ENCODE measurements at regions not wholly inside any gene's neighbourhood (a gene's known extent, or its start where the extent isn't known, plus 50 kb on each side); places are given as distances from the start of the nearest gene placed in this dataset.

- 63% methylated on average over 4 of the region's 4 CpGs for WGBS
- TF ChIP-seq POLR2A (IDR thresholded peaks at IDR 0.05): no peak
- TF ChIP-seq POLR2AphosphoS5 (IDR thresholded peaks at IDR 0.05): no peak
- TF ChIP-seq, protein P1, sequence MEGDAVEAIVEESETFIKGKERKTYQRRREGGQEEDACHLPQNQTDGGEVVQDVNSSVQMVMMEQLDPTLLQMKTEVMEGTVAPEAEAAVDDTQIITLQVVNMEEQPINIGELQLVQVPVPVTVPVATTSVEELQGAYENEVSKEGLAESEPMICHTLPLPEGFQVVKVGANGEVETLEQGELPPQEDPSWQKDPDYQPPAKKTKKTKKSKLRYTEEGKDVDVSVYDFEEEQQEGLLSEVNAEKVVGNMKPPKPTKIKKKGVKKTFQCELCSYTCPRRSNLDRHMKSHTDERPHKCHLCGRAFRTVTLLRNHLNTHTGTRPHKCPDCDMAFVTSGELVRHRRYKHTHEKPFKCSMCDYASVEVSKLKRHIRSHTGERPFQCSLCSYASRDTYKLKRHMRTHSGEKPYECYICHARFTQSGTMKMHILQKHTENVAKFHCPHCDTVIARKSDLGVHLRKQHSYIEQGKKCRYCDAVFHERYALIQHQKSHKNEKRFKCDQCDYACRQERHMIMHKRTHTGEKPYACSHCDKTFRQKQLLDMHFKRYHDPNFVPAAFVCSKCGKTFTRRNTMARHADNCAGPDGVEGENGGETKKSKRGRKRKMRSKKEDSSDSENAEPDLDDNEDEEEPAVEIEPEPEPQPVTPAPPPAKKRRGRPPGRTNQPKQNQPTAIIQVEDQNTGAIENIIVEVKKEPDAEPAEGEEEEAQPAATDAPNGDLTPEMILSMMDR (IDR thresholded peaks at IDR 0.05): no peak
- TF ChIP-seq EP300 (IDR thresholded peaks at IDR 0.05): no peak
- Histone ChIP-seq H3K4me1 (no peaks in the 10 kb centered on the region), H3K27me3 (no peaks in the 10 kb centered on the region), H3K36me3 (no peaks in the 10 kb centered on the region), H3K9me3 (peaks cover 3% of the 10 kb centered on the region), H3K4me3 (no peak overlapping the region), H3K27ac (no peak overlapping the region)
- no peak for DNase-seq (ENCODE audit: low spot score in 2 of 2)
These were observed 338.3 kb upstream of the IGFBP7 start for GRCh38 chr4:57448452-57448851.

DNA sequence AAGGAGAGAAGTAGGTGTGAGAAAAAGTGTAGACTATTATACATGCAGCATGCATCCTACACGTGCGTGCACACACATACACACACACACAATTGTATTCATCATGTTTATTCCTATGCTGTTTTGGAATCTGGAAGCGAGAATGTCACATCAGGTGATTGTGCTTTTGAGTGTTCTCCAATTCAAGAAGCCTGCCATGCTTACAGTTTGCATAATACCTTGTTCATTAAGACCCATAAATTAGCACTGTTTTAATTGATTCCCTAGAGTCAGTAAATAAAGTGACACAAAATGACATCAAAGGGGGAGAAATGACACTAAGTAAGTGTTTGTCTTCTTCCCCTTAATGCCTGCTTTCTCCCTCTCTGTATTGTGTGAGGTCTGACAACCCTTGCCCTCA is 336.1 kb upstream of the IGFBP7 start:
- Histone ChIP-seq H3K27ac (no peak overlapping the region), H3K9me3 (no peaks in the 10 kb centered on the region), H3K4me1 (peaks cover 3% of the 10 kb centered on the region), H3K27me3 (no peaks in the 10 kb centered on the region), H3K36me3 (no peaks in the 10 kb centered on the region), H3K4me3 (no peak overlapping the region)
- no peak for DNase-seq (ENCODE audit: low spot score in 2 of 2)
- TF ChIP-seq, protein P1 (IDR thresholded peaks at IDR 0.05): no peak
- no peak for TF ChIP-seq EP300 (IDR thresholded peaks at IDR 0.05)
- no peak for TF ChIP-seq POLR2AphosphoS5 (IDR thresholded peaks at IDR 0.05)
- TF ChIP-seq POLR2A (IDR thresholded peaks at IDR 0.05): no peak
- WGBS: 69% methylated on average over 3 of the region's 3 CpGs

GRCh38 chr4:57445686-57446085 is 335.5 kb upstream of the IGFBP7 start:
- H3K9me3 ChIP-seq: no peaks in the 10 kb centered on the region
- H3K4me1 ChIP-seq: peaks cover 3% of the 10 kb centered on the region
- H3K27ac ChIP-seq: no peak overlapping the region
- TF ChIP-seq POLR2AphosphoS5 (IDR thresholded peaks at IDR 0.05): no peak
- TF ChIP-seq EP300 (IDR thresholded peaks at IDR 0.05): no peak
- TF ChIP-seq, protein P1 (IDR thresholded peaks at IDR 0.05): no peak
- no peak for TF ChIP-seq POLR2A (IDR thresholded peaks at IDR 0.05)
- H3K27me3 ChIP-seq: no peaks in the 10 kb centered on the region
- no peak overlapping the region for H3K4me3 ChIP-seq
- DNase-seq (ENCODE audit: low spot score in 2 of 2): no peak
- H3K36me3 ChIP-seq: no peaks in the 10 kb centered on the region

GRCh38 chr4:57444671-57445070 is 334.5 kb upstream of the IGFBP7 start:
- Histone ChIP-seq H3K4me3 (no peak overlapping the region), H3K36me3 (no peaks in the 10 kb centered on the region), H3K9me3 (no peaks in the 10 kb centered on the region), H3K4me1 (peaks cover 3% of the 10 kb centered on the region), H3K27me3 (no peaks in the 10 kb centered on the region), H3K27ac (no peak overlapping the region)
- TF ChIP-seq, protein P1 (IDR thresholded peaks at IDR 0.05): no peak
- TF ChIP-seq POLR2AphosphoS5 (IDR thresholded peaks at IDR 0.05) (no peak), POLR2A (IDR thresholded peaks at IDR 0.05) (no peak), EP300 (IDR thresholded peaks at IDR 0.05) (no peak)
- no peak for DNase-seq (ENCODE audit: low spot score in 2 of 2)
- 59% methylated on average over 4 of the region's 4 CpGs for WGBS

DNA sequence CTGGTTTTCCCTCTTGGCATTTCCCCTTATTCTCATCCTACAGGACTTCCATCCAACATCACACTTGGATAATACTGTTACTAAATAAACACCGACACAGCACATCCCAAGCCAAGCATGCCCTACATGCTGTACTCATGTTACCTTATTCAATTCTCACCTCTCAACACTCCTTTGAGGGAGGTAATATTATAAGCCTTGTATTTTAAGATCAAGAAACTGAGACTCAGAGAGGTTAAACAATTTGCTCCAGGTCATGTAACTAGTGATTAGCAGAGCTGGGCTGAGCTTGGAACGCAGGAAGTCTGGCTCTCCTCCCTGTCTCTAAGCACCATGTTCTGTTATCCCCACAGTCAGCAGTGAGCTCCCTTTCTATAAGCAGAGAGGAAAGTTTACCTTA is 333.6 kb upstream of the IGFBP7 start:
- no peak overlapping the region for H3K4me3 ChIP-seq
- TF ChIP-seq, protein P1 (IDR thresholded peaks at IDR 0.05): no peak
- WGBS: 62% methylated on average over 2 of the region's 2 CpGs

More for the DNA sequence above, 333.6 kb upstream of the IGFBP7 start:
- H3K4me1 ChIP-seq: peaks cover 3% of the 10 kb centered on the region
- no peaks in the 10 kb centered on the region for H3K36me3 ChIP-seq
- H3K27me3 ChIP-seq: no peaks in the 10 kb centered on the region
- no peaks in the 10 kb centered on the region for H3K9me3 ChIP-seq
- H3K27ac ChIP-seq: no peak overlapping the region
- DNase-seq (ENCODE audit: low spot score in 2 of 2): no peak

Measured in suprapubic skin (tissue), 4 donors.